Small intestine (tissue), 7 donors: ENCODE measurements at regions not wholly inside any gene's neighbourhood (a gene's known extent, or its start where the extent isn't known, plus 50 kb on each side); places are given as distances from the start of the nearest gene placed in this dataset.
"Not testable (repeated sequence)": the region's sequence is repeated elsewhere in the genome, so short reads cannot be mapped to it uniquely, and the experiment has no call there.

ENCODE experiments used
- DNase-seq, 2 donors: peaks; one replicate each; pipeline versions ENCODE4 v3.0.0 to v3.0.0-alpha.2; 2013
- FAIRE-seq: peaks from 2 replicates; lab custom pipeline; 2012; peaks lifted over from hg19 to GRCh38; lab: Jason Lieb, UNC
- H3K27ac ChIP-seq, 3 donors: one replicate each; pipeline ENCODE4 v1.5.1; 2013; ENCODE audit warnings: low read length in 2 of 3, mild to moderate bottlenecking in 2 of 3, control low read depth in 1 of 3, inconsistent platforms in 1 of 3, low read depth in 1 of 3, moderate library complexity in 1 of 3
- H3K27me3 ChIP-seq, 3 donors: one replicate each; pipeline ENCODE4 v1.6.1; 2013; ENCODE audit warnings: low read length in 3 of 3, inconsistent platforms in 1 of 3; ENCODE audit not compliant: control insufficient read depth in 3 of 3, insufficient read depth in 3 of 3
- H3K36me3 ChIP-seq, 3 donors: one replicate each; pipeline ENCODE4 v1.6.1; 2013; ENCODE audit warnings: low read length in 3 of 3, inconsistent platforms in 1 of 3, low read depth in 1 of 3, mild to moderate bottlenecking in 1 of 3, moderate library complexity in 1 of 3; ENCODE audit not compliant: control insufficient read depth in 3 of 3, insufficient read depth in 2 of 3
- H3K4me1 ChIP-seq, 3 donors: one replicate each; pipeline ENCODE4 v1.6.1; 2013; ENCODE audit warnings: low read length in 2 of 3, inconsistent platforms in 1 of 3, low read depth in 1 of 3, mild to moderate bottlenecking in 1 of 3, moderate library complexity in 1 of 3; ENCODE audit not compliant: control insufficient read depth in 3 of 3, insufficient read depth in 2 of 3
- H3K4me3 ChIP-seq, 3 donors: one replicate each; pipeline ENCODE4 v1.5.1; 2013; ENCODE audit warnings: low read length in 3 of 3, control low read depth in 1 of 3, inconsistent platforms in 1 of 3, low read depth in 1 of 3, mild to moderate bottlenecking in 1 of 3, moderate library complexity in 1 of 3
- H3K9me3 ChIP-seq, 2 donors: one replicate each; pipeline ENCODE4 v1.6.1; 2013; ENCODE audit warnings: low read depth in 1 of 2, low read length in 1 of 2; ENCODE audit not compliant: control insufficient read depth in 2 of 2, insufficient read depth in 1 of 2
- WGBS, 3 donors: extraction: QIAGEN DNeasy Blood & Tissue Kit; methylation state at CpG; one replicate each; pipeline ENCODE4 v1.1.7; 2013; 5-methylcytosine and 5-hydroxymethylcytosine counted together
- donor health status: healthy with polysubstance abuse.
- donor health status: control.
- donor health status: control.
- donor health status: Bipolar disorder and iron deficiency.
- donor health status: healthy.

DNA sequence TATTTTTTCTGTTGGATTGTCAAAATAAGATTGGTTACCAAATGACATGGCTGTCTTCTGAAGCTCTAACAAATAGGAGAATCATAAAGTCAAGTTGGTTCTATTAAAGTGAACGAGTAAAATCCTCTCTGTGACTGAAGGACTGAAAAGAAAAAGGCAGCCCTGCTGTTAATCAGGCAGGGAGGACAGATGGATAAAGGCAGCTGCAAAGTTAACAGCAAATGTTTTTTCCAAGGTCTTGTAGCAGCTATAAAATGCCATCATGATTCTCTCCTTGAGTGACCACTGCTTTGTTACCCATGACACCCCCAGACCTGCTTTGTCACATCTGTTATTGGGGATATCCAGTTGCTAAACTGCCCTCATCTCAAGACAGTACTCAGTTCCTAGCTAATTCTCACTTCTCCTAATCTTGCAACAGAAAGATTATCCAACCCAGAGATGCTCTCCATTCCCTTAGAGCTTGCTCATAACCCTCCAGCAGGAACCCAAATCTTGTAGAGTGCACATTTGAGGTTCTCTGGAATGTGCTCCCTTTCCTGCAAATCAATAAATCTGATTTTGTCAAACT lies 89.7 kb upstream of the PARP8 start:
- Histone ChIP-seq H3K9me3 (no peaks in the 10 kb centered on the region), H3K4me3 (no peak overlapping the region), H3K36me3 (no peaks in the 10 kb centered on the region), H3K27ac (no peak overlapping the region), H3K27me3 (no peaks in the 10 kb centered on the region), H3K4me1 (no peaks in the 10 kb centered on the region)
- DNase-seq (no peak), FAIRE-seq (no peak)
- WGBS, 3 donors, result 47 to 64% (median 58%) methylated on average over 1 of the region's 1 CpG

DNA sequence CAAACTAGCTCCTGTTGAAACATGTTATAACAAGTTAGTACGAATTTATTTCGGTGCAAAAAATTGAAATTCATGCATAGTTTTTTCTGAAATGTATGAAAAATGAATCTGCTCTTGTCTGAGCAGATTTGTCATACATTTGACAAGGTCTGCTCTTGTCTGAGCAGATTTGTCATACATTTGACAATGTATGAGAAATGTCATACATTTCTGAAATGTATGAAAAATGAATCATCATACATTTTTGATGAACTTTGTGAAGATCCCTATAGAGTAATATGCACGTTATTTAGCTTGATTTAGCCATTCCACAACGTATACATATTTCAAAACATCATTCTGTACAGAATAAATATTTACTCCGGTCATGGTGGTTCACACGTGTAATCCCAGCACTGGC lies 85.9 kb upstream of the PARP8 start:
- H3K4me1 ChIP-seq, result no peaks in the 10 kb centered on the region
- no peaks in the 10 kb centered on the region for H3K9me3 ChIP-seq
- no peak overlapping the region for H3K4me3 ChIP-seq
- FAIRE-seq (no peak), DNase-seq (no peak)
- 82 to 84% (median 84%) methylated on average over 6 of the region's 6 CpGs for WGBS, 3 donors
- H3K36me3 ChIP-seq, result no peaks in the 10 kb centered on the region
- no peak overlapping the region for H3K27ac ChIP-seq
- H3K27me3 ChIP-seq, result no peaks in the 10 kb centered on the region

DNA sequence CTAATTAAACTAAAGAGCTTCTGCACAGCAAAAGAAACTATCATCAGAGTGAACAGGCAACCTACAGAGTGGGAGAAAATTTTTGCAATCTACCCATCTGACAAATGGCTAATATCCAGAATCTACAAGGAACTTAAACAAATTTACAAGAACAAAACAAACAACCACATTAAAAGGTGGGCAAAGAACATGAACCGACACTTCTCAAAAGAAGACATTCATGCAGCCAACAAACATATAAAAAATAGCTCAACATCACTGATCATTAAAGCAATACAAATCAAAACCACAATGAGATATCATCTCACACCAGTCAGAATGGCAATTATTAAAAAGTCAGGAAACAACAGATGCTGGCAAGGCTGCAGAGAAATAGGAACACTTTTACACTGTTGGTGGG lies 84.6 kb upstream of the PARP8 start:
- not testable (repeated sequence) for FAIRE-seq, H3K4me3 ChIP-seq, H3K36me3 ChIP-seq, H3K4me1 ChIP-seq, H3K27ac ChIP-seq, H3K27me3 ChIP-seq, DNase-seq, H3K9me3 ChIP-seq
- WGBS, 3 donors, result 73 to 89% (median 79%) methylated on average over 1 of the region's 1 CpG

DNA sequence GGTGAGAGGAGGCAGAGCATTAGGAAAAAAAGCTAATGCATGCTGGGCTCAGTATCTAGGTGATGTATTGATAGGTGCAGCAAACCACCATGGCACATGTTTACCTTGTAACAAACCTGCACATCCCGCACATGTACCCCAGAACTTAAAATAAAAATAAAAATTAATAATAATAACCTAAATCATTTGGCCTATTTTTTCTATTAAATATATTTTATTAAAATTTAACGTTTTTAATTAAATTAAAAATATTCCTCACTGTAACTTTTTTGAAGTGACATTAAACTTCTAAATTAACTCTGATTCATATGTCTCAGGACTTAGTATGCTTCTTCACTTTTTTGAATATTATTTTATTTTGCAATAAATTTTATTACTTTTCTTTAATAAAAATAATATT lies 83.7 kb upstream of the PARP8 start:
- H3K27me3 ChIP-seq, result no peaks in the 10 kb centered on the region
- H3K9me3 ChIP-seq, result no peaks in the 10 kb centered on the region
- no peak overlapping the region for H3K27ac ChIP-seq
- FAIRE-seq (peak; percentile 89), DNase-seq (no peak)
- WGBS, 3 donors, result 80 to 85% (median 83%) methylated on average over 2 of the region's 2 CpGs
- no peak overlapping the region for H3K4me3 ChIP-seq
- no peaks in the 10 kb centered on the region for H3K36me3 ChIP-seq
- no peaks in the 10 kb centered on the region for H3K4me1 ChIP-seq

DNA sequence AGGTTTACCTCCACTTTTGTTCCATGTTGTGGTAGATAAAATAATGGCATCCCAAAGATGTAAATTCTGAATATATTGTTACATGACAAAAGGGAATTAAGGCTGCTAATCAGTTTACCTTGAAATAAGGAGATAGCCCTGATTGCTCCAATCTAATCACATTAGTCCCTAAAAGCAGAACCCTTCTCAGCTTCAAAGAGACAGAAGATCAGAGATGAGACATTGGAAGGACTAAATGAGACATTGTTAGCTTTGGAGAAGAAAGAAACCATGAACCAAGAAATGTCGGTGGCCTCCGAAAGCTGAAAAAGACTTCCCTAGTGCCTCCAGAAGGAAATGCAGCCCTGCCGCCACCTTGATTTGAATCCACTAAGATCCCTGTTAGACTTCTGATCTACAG lies 82.8 kb upstream of the PARP8 start:
- no peaks in the 10 kb centered on the region for H3K4me1 ChIP-seq
- WGBS, 3 donors, result 94 to 97% (median 95%) methylated on average over 3 of the region's 3 CpGs
- H3K27ac ChIP-seq, result no peak overlapping the region
- no peak for FAIRE-seq
- H3K4me3 ChIP-seq, result no peak overlapping the region
- no peaks in the 10 kb centered on the region for H3K9me3 ChIP-seq
- DNase-seq, result no peak
- no peaks in the 10 kb centered on the region for H3K36me3 ChIP-seq
- no peaks in the 10 kb centered on the region for H3K27me3 ChIP-seq

DNA sequence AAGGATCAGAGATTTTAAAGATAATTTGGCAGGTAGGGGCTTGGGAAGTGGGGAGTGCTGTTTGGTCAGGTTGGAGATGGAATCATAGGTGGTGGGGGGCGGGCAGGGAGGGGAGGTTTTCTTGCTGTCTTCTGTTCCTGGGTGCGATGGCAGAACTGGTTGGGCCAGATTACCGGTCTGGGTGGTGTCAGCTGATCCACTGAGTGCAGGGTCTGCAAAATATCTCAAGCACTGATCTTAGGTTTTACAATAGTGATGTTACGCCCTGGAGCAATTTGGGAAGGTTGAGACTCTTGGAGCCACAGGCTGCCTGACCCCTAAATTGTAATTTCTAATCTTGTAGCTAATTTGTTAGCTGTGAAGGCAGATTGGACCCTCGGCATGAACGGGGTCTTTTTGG lies 78.0 kb upstream of the PARP8 start:
- FAIRE-seq, H3K4me3 ChIP-seq, H3K9me3 ChIP-seq, DNase-seq, H3K27me3 ChIP-seq, H3K27ac ChIP-seq, H3K4me1 ChIP-seq, H3K36me3 ChIP-seq: not testable (repeated sequence)
- 71 to 73% (median 72%) methylated on average over 6 of the region's 6 CpGs for WGBS, 3 donors

DNA sequence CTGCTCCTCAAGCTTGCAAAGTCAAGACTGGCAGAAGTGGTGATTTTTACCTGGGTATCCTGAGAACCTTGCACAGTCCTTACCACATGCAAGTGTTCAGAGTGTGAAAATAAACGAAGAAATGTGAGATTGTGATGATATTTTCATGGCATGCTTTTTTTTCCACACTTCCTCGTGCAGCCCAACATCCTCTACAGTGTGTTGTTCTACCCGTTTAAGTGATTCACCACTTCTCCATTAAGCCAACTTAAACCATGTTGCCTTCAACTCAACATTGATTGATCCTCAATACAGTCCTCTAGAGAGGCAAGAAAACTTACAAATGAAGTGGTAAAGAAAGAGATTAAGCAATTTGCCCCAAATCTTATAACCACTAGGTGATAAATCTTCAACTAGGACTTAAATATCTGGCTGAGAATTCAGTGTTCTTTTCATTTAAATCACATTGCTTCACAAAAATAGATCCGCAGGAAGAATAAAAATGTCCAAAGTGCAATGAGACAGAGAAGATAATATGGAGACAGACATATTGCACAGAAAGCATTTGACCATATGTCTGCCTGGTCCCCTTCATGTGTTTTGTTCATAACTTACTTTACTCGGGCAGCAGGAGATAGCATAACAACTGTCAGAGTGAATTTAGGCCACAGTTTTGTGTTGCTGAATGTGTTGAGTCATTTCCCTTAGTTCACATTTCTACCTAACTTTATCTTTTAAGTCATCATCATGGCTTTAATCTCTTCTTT lies 75.8 kb upstream of the PARP8 start:
- not testable (repeated sequence) for H3K36me3 ChIP-seq, H3K9me3 ChIP-seq, H3K4me3 ChIP-seq, FAIRE-seq, H3K27ac ChIP-seq, DNase-seq, H3K4me1 ChIP-seq, H3K27me3 ChIP-seq
- WGBS, 3 donors, result 61 to 73% (median 69%) methylated on average over 5 of the region's 5 CpGs

DNA sequence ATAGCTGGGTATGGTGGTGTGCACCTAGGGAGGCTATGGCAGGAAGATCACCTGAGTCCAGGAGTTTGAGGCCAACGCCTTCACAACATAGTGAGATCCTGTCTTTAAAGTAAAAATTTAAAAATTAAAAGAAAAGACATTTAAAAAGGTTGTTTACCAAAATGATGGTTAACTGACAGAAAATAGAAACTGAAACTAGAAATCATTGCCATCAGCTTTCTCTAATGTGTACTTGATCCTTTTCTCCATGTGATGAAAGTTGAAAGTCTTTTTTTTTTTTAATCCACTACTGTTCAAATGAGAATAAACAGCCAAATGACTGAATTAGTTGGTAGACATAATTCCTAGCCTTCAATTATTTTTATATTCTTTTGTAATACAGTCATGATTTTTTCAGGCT lies 75.1 kb upstream of the PARP8 start:
- not testable (repeated sequence) for H3K4me3 ChIP-seq, DNase-seq, H3K4me1 ChIP-seq, H3K36me3 ChIP-seq, H3K27me3 ChIP-seq, FAIRE-seq, H3K9me3 ChIP-seq
- H3K27ac ChIP-seq, result peak overlapping the region in 1 of 3 donors; percentile 72
- 70 to 88% (median 78%) methylated on average over 1 of the region's 1 CpG for WGBS, 3 donors

DNA sequence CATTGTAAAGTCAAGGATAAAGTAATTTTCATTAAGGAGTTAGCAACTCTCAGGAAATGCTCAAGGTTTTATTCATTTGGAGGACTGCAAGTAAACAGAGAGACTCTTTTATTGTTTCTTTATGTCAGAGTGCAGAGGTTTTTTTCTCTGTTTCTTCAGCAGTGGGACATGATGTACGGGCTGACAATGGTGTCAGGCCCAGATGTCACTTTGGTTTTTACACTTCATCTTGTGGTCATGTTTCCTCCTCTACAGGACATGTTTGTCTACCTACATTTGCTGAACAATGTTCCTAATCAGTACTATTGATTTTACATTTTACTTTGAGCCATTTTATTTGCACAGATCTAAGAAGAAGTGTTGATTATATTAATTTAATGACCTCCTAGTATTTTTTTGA lies 72.8 kb upstream of the PARP8 start:
- no peaks in the 10 kb centered on the region for H3K4me1 ChIP-seq
- FAIRE-seq, result no peak
- H3K27ac ChIP-seq, result no peak overlapping the region

More for the DNA sequence above, 72.8 kb upstream of the PARP8 start:
- Histone ChIP-seq H3K36me3 (no peaks in the 10 kb centered on the region), H3K27me3 (no peaks in the 10 kb centered on the region), H3K9me3 (no peaks in the 10 kb centered on the region), H3K4me3 (no peak overlapping the region)
- DNase-seq, result peak in 1 of 2 donors; percentile 65
- WGBS, 3 donors, result 40 to 59% (median 56%) methylated on average over 1 of the region's 1 CpG
